Endothelial cell of umbilical vein (primary cell): ENCODE measurements at regions not wholly inside any gene's neighbourhood (a gene's known extent, or its start where the extent isn't known, plus 50 kb on each side); places are given as distances from the start of the nearest gene placed in this dataset.

ENCODE experiments used
- CTCF ChIP-seq, 2 donors: IDR thresholded peaks; 1 replicate in 1 of 2; 2 replicates in 1 of 2; pipeline ENCODE4 v1.5.1; 2011; ENCODE audit warnings: low read length in 2 of 2, mild to moderate bottlenecking in 2 of 2, moderate library complexity in 2 of 2, control low read depth in 1 of 2, inconsistent platforms in 1 of 2, low read depth in 1 of 2; ENCODE audit not compliant: insufficient read depth in 1 of 2; ENCODE audit errors: extremely low read depth in 1 of 2
- EZH2 ChIP-seq: IDR thresholded peaks from 2 replicates; pipeline ENCODE4 v1.6.1; 2012; ENCODE audit warnings: borderline replicate concordance, low read depth, mild to moderate bottlenecking, moderate library complexity, low read length, inconsistent platforms; ENCODE audit not compliant: severe bottlenecking
- MYC ChIP-seq: IDR thresholded peaks from one replicate; pipeline ENCODE4 v1.6.1; 2011; ENCODE audit warnings: mild to moderate bottlenecking, low read depth, low read length
- POLR2A ChIP-seq: IDR thresholded peaks from 2 replicates; pipeline ENCODE4 v1.6.1; 2012; ENCODE audit warnings: low read depth, mild to moderate bottlenecking, control low read depth, low read length
- POLR2AphosphoS5 ChIP-seq: IDR thresholded peaks from 2 replicates; pipeline ENCODE4 v1.6.1; 2012; ENCODE audit warnings: low read depth, mild to moderate bottlenecking, control low read depth, low read length, moderate library complexity; ENCODE audit not compliant: insufficient read depth

- TF ChIP-seq POLR2A (no peak), EZH2 (no peak), CTCF (IDR thresholded peaks at IDR 0.05; ENCODE audit: extremely low read depth in 1 of 2, insufficient read depth in 1 of 2, low read depth in 1 of 2, low read length in 2 of 2) (no peak), MYC (no peak), POLR2AphosphoS5 (no peak)
Observed at GRCh38 chr16:48062681-48063080, 93.1 kb downstream of the ABCC12 start.
